Natural killer cell (primary cell): ENCODE measurements at regions not wholly inside any gene's neighbourhood (a gene's known extent, or its start where the extent isn't known, plus 50 kb on each side); places are given as distances from the start of the nearest gene placed in this dataset.

ENCODE experiments used
- ATAC-seq, 3 donors: fragments of 150-1000 bp in 2 of 3; fragments of 200-7000 bp in 1 of 3; cut with Tn5 transposase; 1 replicate in 1 of 3; 2 replicates in 2 of 3; pipeline ENCODE4 v1.10.0; 2021; ENCODE audit warnings: mild to moderate bottlenecking in 2 of 3, moderate library complexity in 2 of 3
- DNase-seq, 2 donors: peaks; one replicate each; pipeline versions ENCODE4 v3.0.0 to v3.0.0-alpha.2; 2013 to 2021; ENCODE audit warnings: mixed read lengths in 1 of 2
- H3K27ac ChIP-seq: one replicate; pipeline ENCODE4 v1.5.1; 2013; ENCODE audit warnings: mild to moderate bottlenecking, low read length
- H3K27me3 ChIP-seq: one replicate; pipeline ENCODE4 v1.6.1; 2013; ENCODE audit warnings: low read length; ENCODE audit not compliant: control insufficient read depth, insufficient read depth
- H3K36me3 ChIP-seq: one replicate; pipeline ENCODE4 v1.6.1; 2013; ENCODE audit warnings: low read length; ENCODE audit not compliant: control insufficient read depth, insufficient read depth
- H3K4me1 ChIP-seq: one replicate; pipeline ENCODE4 v1.6.1; 2013; ENCODE audit warnings: low read length; ENCODE audit not compliant: control insufficient read depth, insufficient read depth
- H3K4me3 ChIP-seq: one replicate; pipeline ENCODE4 v1.5.1; 2013; ENCODE audit warnings: low read length
- H3K9me3 ChIP-seq: one replicate; pipeline ENCODE4 v1.6.1; 2013; ENCODE audit warnings: low read length; ENCODE audit not compliant: control insufficient read depth, insufficient read depth
- H3K27ac Mint-ChIP-seq, 2 donors: one replicate each; pipeline ENCODE4 v1.8.0; 2022; ENCODE audit warnings: mild to moderate bottlenecking in 2 of 2, mixed read lengths in 2 of 2, moderate library complexity in 1 of 2
- H3K27me3 Mint-ChIP-seq, 2 donors: one replicate each; pipeline ENCODE4 v1.8.0; 2022; ENCODE audit warnings: low read depth in 2 of 2, mixed read lengths in 2 of 2
- H3K36me3 Mint-ChIP-seq: one replicate; pipeline ENCODE4 v1.8.0; 2022; ENCODE audit warnings: mixed read lengths
- H3K4me1 Mint-ChIP-seq, 2 donors: one replicate each; pipeline ENCODE4 v1.8.0; 2022; ENCODE audit warnings: mixed read lengths in 2 of 2
- H3K4me3 Mint-ChIP-seq: one replicate; pipeline ENCODE4 v1.8.0; 2022; ENCODE audit warnings: mild to moderate bottlenecking, moderate library complexity, mixed read lengths
- H3K9me3 Mint-ChIP-seq, 2 donors: one replicate each; pipeline ENCODE4 v1.8.0; 2022; ENCODE audit warnings: mixed read lengths in 2 of 2
- WGBS: methylation state at CpG from one replicate; pipeline ENCODE4 v1.1.7; 2013; ENCODE audit warnings: missing lambda C conversion rate; ENCODE audit not compliant: insufficient coverage; 5-methylcytosine and 5-hydroxymethylcytosine counted together
- intact Hi-C: fragments of 100-400 bp; cut with micrococcal nuclease; formaldehyde crosslinking; loops from one replicate; pipeline ENCODE4 v1.14.2; 2022
- TF ChIP-seq, protein P1 (sequence below): fragments of 200-600 bp; IDR thresholded peaks from one replicate; pipeline ENCODE4 v1.8.0; 2022; ENCODE audit warnings: antibody characterized with exemption

DNA sequence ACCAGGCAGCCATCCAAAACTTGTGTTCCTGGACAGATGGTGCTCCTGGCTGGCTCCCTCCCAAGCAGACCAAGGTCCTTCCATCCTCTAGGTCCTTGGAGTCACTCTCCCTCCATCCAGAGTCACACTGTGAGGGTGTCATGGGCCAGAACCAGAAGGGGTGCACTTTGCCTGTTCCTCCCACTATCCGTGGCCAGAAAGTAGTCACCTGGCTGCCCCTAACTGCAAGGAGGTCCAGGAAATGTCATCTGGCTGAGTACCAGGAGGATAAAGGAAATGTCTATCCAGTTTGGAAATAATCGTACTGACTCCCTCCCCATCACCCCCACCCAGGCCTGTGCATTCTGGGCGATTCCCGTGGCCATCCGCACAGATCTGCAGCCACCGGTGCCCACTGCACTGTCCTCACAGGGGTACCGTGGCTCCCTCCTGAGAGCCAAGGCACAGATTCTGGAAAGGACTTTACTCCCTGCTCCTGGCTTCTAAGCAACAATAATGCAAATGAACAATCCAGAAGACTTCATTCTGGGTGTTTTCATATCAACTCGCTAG is 253.2 kb downstream of the NPHP4 start:
- Mint-ChIP-seq H3K36me3 (no peaks in the 10 kb centered on the region), H3K4me1 (no peaks in the 10 kb centered on the region), H3K27me3 (peaks cover 0 to 11% of the 10 kb centered on the region in 2 donors), H3K27ac (no peak overlapping the region), H3K4me3 (no peak overlapping the region), H3K9me3 (peaks cover 2 to 4% of the 10 kb centered on the region in 2 donors)
- Histone ChIP-seq H3K4me1 (peaks cover 7% of the 10 kb centered on the region), H3K27me3 (no peaks in the 10 kb centered on the region), H3K9me3 (no peaks in the 10 kb centered on the region), H3K36me3 (no peaks in the 10 kb centered on the region), H3K27ac (no peak overlapping the region), H3K4me3 (no peak overlapping the region)
- no peak for ATAC-seq
- DNase-seq: no peak
- TF ChIP-seq, protein P1, sequence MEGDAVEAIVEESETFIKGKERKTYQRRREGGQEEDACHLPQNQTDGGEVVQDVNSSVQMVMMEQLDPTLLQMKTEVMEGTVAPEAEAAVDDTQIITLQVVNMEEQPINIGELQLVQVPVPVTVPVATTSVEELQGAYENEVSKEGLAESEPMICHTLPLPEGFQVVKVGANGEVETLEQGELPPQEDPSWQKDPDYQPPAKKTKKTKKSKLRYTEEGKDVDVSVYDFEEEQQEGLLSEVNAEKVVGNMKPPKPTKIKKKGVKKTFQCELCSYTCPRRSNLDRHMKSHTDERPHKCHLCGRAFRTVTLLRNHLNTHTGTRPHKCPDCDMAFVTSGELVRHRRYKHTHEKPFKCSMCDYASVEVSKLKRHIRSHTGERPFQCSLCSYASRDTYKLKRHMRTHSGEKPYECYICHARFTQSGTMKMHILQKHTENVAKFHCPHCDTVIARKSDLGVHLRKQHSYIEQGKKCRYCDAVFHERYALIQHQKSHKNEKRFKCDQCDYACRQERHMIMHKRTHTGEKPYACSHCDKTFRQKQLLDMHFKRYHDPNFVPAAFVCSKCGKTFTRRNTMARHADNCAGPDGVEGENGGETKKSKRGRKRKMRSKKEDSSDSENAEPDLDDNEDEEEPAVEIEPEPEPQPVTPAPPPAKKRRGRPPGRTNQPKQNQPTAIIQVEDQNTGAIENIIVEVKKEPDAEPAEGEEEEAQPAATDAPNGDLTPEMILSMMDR: no peak
- intact Hi-C loops: no loop called here
- 85% methylated on average over 8 of the region's 8 CpGs for WGBS

- H3K27me3 Mint-ChIP-seq: peaks cover 0 to 6% of the 10 kb centered on the region in 2 donors
- ATAC-seq (no peak), DNase-seq (no peak)
- H3K36me3 ChIP-seq: no peaks in the 10 kb centered on the region
- no peaks in the 10 kb centered on the region for H3K9me3 ChIP-seq
- no peaks in the 10 kb centered on the region for H3K36me3 Mint-ChIP-seq
- no peak overlapping the region for H3K27ac Mint-ChIP-seq
- no peak overlapping the region for H3K4me3 Mint-ChIP-seq
- H3K27ac ChIP-seq: no peak overlapping the region
- peaks cover 7% of the 10 kb centered on the region for H3K4me1 ChIP-seq
- peaks cover 2 to 4% of the 10 kb centered on the region in 2 donors for H3K9me3 Mint-ChIP-seq
- no peaks in the 10 kb centered on the region for H3K27me3 ChIP-seq
- TF ChIP-seq, protein P1: no peak
- no peaks in the 10 kb centered on the region for H3K4me1 Mint-ChIP-seq
- 90% methylated on average over 4 of the region's 4 CpGs for WGBS
- no peak overlapping the region for H3K4me3 ChIP-seq
- intact Hi-C loops: no loop called here
Measured at GRCh38 chr1:5737081-5737480, 255.1 kb downstream of the NPHP4 start.

DNA sequence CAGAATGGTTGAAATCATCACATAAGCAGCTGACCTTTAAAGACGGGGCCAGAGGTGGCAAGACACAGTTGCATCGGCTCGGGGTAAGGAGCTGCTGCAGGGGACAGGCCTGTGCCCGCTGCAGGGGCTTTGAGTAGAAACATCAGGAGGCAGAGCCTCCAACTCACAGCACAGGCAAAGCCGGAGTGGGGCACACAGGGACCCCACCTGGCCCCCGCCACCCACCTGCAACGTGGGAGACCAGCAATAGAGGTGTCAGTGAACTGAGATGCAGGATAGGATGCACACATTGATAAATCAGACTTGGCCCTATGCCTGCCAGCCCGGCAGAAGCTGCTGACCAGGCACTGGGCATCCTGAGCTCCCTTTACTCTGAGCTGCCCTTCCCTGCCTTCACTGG is 257.2 kb downstream of the NPHP4 start:
- WGBS: 77% methylated on average over 8 of the region's 8 CpGs
- Mint-ChIP-seq H3K4me3 (no peak overlapping the region), H3K9me3 (peaks cover 2 to 4% of the 10 kb centered on the region in 2 donors), H3K27me3 (peaks cover 0 to 6% of the 10 kb centered on the region in 2 donors), H3K4me1 (no peaks in the 10 kb centered on the region), H3K36me3 (no peaks in the 10 kb centered on the region), H3K27ac (no peak overlapping the region)
- intact Hi-C loops: no loop called here
- H3K9me3 ChIP-seq: no peaks in the 10 kb centered on the region
- no peaks in the 10 kb centered on the region for H3K27me3 ChIP-seq
- DNase-seq (no peak), ATAC-seq (no peak)
- no peak overlapping the region for H3K27ac ChIP-seq
- TF ChIP-seq, protein P1: no peak
- no peak overlapping the region for H3K4me3 ChIP-seq
- peaks cover 3% of the 10 kb centered on the region for H3K4me1 ChIP-seq
- no peaks in the 10 kb centered on the region for H3K36me3 ChIP-seq

DNA sequence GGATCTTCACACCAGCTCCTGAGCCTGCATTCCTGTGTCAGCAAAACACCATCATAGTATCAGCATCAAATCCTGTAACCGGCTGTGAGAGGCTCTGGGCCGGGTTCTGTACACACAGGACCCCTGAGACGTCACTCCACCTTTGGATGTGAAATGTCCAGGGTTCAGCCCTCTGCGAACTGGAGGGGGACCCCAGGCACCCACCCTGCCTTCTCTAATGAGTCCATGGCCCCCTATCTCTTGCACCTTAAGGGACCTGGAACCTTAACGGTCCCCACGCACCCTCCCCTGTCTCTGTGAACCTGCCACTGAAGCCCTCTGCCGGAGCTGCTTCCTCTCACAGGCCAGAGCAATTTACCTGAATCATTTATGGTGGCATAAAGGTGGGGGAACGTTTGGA is 257.8 kb downstream of the NPHP4 start:
- DNase-seq (no peak), ATAC-seq (no peak)
- Mint-ChIP-seq H3K27me3 (peaks cover 0 to 6% of the 10 kb centered on the region in 2 donors), H3K4me1 (no peaks in the 10 kb centered on the region), H3K4me3 (no peak overlapping the region), H3K27ac (no peak overlapping the region), H3K36me3 (no peaks in the 10 kb centered on the region), H3K9me3 (peaks cover 2 to 4% of the 10 kb centered on the region in 2 donors)
- H3K9me3 ChIP-seq: no peaks in the 10 kb centered on the region
- H3K27me3 ChIP-seq: no peaks in the 10 kb centered on the region
- 78% methylated on average over 6 of the region's 8 CpGs for WGBS
- intact Hi-C loops: no loop called here
- no peak overlapping the region for H3K4me3 ChIP-seq
- H3K27ac ChIP-seq: no peak overlapping the region
- no peaks in the 10 kb centered on the region for H3K4me1 ChIP-seq
- TF ChIP-seq, protein P1: no peak
- H3K36me3 ChIP-seq: no peaks in the 10 kb centered on the region
